HG03280 (cell line): ENCODE measurements at regions not wholly inside any gene's neighbourhood (a gene's known extent, or its start where the extent isn't known, plus 50 kb on each side); places are given as distances from the start of the nearest gene placed in this dataset.

ENCODE experiments used
- ATAC-seq: cut with Tn5 transposase; IDR thresholded peaks from one replicate; pipeline ENCODE4 v1.9.1; 2021; ENCODE audit warnings: mild to moderate bottlenecking, moderate library complexity; ENCODE audit not compliant: unreplicated experiment

DNA sequence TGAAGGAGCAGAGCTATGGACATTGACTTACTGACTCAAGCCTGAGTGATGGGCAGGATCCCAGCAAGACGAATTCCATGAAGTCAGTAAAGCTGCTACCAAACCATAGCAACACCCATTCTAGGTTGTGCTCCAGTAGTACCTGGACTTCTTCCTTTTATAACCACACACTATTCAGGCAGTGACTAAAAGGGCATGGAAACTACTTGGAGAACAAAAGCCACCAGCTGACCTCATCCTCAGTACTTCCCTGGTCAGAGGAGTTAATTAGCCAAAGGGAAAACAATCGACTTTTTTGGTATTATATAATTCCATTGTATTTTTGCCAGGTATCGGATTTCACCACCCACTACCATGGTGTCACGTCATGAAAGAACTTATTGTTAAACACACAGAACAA is 237.1 kb downstream of the TTC32 start:
- ATAC-seq = no peak

DNA sequence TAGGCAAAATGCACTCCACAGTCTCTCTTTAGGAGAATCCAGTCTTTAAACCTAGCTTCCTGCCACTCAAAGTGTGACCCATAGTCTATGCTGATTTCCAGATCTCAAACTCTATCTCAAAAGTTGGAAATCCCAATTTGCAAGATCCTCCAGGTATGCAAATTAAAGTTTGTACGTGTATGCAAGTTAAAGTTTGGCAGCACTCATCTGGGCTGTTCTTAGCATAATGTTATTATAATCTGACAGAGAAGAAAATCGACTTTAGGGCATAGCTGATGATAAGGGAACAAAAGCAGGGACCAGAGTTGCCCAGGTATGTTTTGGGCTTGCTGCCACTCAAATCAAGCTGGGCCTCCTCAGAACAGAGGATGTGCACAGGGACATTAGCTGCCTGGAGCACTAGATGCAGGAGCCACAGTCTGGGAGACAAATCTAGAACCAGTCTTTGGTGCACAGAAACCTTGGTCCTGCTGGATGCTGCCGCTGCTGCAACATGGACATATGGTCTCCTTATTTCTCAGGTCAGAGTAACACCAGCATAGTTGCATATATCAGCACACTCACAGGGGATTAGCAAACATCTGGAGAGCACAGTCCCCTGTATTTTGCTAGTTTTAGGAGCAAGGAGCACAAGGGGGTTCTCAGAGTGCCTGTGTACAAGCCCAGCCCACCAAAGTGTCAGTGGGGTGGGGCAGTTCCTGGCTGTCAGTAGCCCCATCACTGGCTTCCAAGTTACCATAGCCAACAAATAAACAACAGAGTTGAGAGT is 242.6 kb downstream of the TTC32 start:
- ATAC-seq = no peak

DNA sequence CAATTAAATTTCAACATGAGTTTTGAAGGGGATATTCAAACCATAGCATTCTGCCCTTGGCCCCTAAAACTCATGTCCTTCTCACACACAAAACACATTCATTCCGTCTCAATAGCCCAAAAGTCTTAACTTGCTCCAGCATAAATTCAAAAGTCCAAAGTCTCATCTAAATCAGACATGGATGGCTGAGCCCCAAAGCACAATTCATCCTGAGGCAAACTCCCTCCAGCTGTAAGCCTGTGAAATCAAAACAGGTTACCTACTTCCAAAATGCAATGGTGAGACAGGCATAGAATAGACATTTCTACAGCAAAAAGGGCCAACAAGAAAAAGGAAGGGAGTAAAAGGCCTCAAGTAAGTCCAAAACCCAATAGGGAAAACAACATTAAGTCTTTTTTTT is 245.8 kb downstream of the TTC32 start:
- ATAC-seq = no peak

DNA sequence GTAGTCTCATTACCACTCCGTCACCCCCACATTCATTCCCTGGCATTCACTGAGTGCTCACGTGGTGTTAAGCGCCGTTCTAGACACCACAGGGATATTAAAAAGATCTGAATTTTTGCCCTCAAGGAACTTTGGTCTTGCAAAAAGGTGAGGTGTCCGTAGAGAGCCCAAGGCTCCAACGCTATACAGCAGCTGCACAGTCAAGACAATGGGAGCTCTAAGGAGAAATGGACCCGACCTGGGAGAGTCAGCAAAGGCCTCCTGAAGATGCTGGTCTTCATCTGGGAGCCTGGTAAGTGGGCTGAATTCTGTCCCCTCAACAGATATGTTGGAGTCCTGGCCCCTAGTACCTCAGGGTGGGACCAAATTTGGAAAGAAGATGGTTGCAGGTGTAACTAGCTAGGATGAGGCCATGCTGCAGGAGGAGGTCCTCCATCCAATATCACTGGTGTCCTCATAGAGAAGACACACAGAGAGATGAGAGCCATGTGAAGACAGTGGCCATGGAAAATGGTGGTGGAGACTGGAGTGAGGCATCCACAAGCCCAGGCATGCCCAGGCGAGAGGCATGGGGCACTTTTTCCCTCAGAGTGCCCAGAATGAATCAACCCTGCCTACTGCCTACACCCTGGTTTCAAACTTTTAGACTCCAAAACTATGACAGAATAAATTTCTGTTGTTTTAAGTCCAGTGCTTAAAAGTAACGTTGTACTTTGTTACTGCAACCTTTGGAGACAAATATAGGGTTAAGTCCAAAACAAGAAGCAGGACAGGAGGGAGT is 247.3 kb downstream of the TTC32 start:
- ATAC-seq = no peak

GRCh38 chr2:19653509-19653908 is 248.3 kb downstream of the TTC32 start:
- no peak for ATAC-seq

DNA sequence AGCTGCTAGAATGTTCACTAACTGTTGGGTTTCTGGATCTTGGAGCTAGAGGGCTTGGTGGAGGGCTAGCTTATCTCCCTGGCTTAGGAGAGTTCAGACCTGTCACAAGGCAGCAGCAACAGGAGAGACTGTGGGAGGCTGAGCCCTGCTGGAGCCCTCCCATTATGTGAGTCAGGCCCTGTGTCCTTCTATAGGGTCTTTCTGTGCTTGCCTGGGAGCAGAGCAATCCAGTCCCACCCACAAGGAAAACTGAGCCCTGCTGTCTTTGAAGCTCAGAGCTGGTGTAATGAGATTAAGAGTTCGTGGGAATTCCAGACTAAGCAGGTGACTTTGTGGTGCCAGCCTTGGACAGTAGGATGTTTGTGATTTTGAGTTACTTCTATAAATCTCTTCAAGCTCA is 249.0 kb downstream of the TTC32 start:
- ATAC-seq = no peak

DNA sequence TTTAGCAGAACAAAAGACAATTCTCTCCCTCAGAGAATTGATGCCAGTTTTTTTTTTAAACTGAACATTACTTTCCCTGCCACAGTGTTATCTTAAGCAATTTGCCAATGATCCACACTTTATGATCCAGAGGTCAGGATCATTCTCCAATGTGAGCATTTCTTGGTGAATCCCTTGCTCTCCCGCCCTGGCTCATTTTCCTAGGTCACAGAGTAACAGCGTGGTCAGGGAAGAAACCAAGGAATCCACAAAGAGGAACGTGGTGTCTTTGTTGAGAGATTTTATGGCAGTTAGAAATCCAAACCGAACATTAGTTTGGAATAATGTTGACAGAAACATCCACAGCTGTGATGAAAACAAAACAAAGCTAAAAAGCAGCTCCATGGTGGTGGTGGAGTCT is 250.3 kb downstream of the TTC32 start:
- ATAC-seq = no peak

DNA sequence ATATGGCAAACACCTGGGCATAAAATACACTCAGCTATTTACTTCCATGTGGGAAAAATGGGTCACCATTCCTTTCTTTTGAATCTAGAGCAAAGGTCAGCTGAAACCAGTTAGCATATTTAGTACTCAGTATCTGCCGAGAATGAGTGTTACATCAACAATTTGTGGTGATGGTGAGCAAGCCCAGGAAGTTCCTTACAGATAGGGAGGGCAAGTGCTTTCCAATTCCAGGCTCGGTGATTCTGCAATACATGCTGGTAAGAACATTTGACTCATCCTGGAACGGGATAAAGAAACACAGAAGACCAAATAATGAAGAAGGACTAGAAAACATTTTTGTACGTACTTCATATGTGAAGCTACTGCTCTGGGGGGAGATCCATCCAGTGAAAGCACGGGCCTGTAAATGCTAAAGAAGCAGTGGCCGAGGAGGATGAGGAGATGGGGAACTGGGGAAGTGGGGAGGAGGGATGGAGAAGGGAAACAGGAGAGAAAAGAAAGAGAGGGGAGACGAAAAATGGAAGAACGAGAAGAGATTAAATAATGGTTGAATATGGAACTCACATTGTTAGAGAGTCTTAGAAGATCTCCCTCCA is 251.9 kb downstream of the TTC32 start:
- ATAC-seq = no peak

- no peak for ATAC-seq
Measured at GRCh38 chr2:19649142-19649541, 252.6 kb downstream of the TTC32 start.

- ATAC-seq = no peak
Measured at GRCh38 chr2:19648583-19648982, 253.2 kb downstream of the TTC32 start.

- no peak for ATAC-seq
Measured at GRCh38 chr2:19646987-19647386, 254.8 kb downstream of the TTC32 start.

GRCh38 chr2:19644763-19645162 is 257.0 kb downstream of the TTC32 start:
- ATAC-seq = no peak

DNA sequence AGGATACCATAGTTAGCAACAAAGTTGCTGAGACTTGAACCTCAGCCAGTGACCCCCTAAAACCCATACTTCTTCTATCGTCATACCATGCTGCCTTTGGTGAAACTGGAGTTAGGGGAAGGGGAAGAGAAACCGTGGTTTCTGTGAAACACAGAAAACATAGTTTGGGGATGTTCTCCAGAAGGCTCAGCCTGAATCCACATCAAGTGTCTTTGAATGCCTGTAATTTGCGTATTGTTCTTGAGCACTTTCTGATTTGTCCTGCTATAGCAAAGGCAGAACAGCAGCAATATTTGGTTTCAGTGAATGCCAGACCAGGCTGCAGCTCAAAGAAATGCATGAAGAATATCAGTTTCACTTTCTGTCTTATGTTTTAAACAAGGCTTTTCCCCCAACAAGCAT is 258.7 kb downstream of the TTC32 start:
- peak; percentile 68 for ATAC-seq

DNA sequence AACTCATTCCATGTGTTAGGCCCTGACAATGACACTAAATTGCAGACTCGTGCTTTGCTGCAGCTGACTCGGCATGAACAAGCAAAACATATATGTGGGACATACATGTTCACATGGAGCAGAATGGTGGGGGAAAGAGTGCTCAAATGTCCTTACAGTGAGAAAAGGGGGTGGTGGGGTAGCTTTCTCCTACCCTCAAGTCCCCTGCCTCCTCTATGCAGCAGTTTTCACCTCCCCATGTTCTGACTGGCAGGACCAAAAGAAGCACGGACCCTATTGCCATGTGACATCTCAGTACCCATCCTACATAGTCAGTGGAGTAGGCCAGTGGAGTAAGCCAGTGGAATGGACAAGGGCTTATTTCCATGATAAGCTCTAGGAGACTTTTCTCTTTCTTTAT is 259.3 kb downstream of the TTC32 start:
- no peak for ATAC-seq

DNA sequence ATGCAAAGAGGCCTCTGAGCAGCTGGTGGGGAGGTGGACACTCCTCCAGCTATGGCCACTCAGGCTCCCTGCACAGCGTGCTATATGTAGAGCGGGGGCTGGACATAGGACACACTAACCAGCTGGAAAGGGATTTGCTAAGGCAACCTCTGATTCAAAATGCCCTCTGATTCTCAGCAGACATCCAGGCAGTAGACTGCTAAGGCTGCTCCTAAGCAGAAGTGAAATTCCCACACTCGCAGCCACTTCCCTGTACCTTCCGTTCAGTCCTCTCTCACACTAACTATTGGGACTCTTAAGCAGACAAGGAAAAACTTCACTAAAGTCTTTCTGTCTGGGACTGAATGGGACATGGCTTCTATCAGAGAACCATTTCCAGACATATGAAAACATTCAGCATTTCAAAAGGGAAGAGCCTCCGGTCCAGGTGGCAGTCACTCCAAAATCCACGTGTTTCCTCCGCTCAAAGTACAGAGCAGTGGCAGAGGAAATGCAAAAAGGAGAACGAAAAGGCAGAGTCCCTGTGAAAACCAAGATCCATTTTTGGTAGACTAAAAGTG is 265.8 kb downstream of the TTC32 start:
- no peak for ATAC-seq

DNA sequence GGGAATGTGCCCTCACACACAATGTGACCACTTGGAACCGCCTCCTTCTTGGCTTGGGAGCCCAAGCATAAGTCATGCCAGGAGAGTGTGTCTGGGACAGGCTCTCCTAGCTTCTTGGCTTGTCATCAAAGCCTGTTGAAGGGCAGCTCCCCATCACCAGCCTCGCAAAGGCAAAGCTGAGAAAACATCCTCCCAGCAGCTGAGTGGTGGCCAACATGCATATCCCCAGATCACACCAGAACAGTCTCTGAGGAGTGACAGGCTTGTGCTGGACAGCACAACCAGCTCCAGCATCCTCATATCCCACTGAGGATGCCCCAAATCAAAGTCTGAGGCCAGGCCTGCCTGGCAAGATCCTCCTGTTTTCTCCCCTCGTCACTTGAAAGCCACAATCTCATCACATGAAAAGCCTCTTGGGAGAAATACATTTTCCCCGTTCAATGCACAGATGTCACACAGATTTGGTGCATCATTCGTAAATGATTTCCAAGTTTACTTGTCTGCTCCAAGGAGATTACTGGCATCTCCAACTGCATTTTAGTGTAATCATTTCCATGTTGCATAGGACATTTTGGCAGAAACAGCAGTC is 269.3 kb downstream of the TTC32 start:
- no peak for ATAC-seq

- no peak for ATAC-seq
Measured at GRCh38 chr2:19631871-19632270, 269.9 kb downstream of the TTC32 start.

DNA sequence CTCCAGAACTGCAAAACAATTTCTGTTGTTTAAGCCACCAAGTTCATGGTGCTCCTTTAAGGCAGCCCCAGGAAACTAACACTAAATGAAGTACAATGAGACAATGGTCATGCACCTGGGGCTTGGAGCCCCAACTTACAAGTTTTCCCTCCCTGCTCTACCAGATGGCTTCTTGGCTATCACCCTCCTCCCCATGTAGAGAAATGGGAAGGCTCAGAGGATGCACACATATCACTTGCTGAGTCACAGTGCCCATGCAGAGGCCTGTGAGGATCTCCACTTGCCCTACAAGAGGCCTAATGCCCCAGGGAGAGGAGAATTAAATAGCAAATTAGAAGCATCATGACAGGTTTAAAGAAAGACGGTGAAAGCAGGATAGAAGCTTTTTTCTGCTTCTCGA is 270.9 kb downstream of the TTC32 start:
- no peak for ATAC-seq

GRCh38 chr2:19627359-19627758 is 268.9 kb upstream of the OSR1 start:
- ATAC-seq = no peak

- ATAC-seq = no peak
Measured at GRCh38 chr2:19623488-19623887, 265.1 kb upstream of the OSR1 start.

DNA sequence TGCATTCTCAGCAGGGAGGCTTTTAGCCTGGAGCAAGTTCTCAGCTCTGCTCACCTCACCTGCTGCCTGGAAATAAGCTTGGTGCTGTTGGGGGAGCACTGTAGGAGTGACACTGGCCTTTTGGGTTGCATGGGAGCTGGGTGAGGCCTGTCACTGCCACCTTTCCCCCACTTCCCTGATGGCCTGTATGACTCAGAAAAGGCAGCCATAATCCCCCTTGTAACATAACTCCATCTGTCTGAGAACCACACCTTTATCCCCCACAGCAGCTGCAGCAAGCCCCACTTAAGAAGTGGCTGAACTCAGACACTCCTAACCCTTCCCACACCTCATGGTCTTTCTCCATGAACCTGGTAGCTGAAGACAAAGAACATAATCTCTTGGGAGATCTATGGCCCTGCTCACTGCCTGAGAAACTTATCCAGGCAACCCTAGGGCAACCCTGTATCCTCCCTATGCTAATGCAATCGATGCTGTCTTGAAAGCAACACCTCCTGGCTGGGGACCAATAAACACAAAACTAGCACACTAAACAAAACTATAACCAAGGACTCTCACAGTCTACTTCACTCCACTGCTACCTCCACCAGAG is 258.9 kb upstream of the OSR1 start:
- ATAC-seq = no peak
